ENCODE measurements at regions not wholly inside any gene's neighbourhood (a gene's known extent, or its start where the extent isn't known, plus 50 kb on each side); places are given as distances from the start of the nearest gene placed in this dataset.

DNA sequence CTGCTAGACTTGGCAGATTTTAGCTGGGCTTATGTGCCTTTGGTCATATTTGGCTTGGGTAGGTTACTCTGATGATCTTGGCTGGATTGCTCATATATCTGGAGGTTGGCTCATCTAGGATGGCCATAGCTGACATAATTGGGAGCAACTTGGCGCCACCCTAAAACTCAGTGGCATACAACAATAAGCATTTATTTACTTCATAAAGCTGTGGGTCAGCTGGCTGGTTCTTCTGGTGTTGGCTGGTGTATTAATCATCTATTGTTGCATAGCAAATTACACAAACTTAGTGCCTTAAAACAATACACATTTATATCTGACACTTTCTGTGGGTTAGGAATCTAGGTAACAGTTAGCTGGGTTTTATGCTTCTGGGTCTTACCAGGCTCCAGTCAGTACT is 297.3 kb upstream of the JAG1 start:
- Histone ChIP-seq H2BK120ac (replicated peaks; ENCODE audit: low read depth, low read length) (no peak overlapping the region), H3K9me3 (ENCODE audit: insufficient read depth in 2 of 2, low read depth in 1 of 2, low read length in 1 of 2) (no peaks in the 10 kb centered on the region), H3K14ac (ENCODE audit: insufficient read length) (no peak overlapping the region), H2AFZ (ENCODE audit: low read length) (no peak overlapping the region), H3K4me1 (replicated peaks in 1 of 4; ENCODE audit: control insufficient read depth in 3 of 4, insufficient read depth in 4 of 4, low read length in 3 of 4) (no peaks in the 10 kb centered on the region), H2AK5ac (ENCODE audit: low read depth, low read length) (no peak overlapping the region), H4K5ac (ENCODE audit: insufficient read length, low read depth, low read length) (no peak overlapping the region), H3K9ac (replicated peaks in 1 of 4; ENCODE audit: extremely low read depth in 1 of 4, low read depth in 3 of 4, low read length in 3 of 4) (no peak overlapping the region), H3K4me3 (ENCODE audit: extremely low read depth in 1 of 4, insufficient read depth in 2 of 4, low read depth in 3 of 4, low read length in 4 of 4) (no peak overlapping the region), H3K79me2 (ENCODE audit: control insufficient read depth in 1 of 2, insufficient read depth in 2 of 2, low read length in 2 of 2) (no peaks in the 10 kb centered on the region), H2BK12ac (ENCODE audit: low read depth, low read length) (no peak overlapping the region), H3K79me1 (ENCODE audit: low read depth, low read length) (no peaks in the 10 kb centered on the region), H3K36me3 (ENCODE audit: control insufficient read depth in 2 of 4, insufficient read depth in 4 of 4, low read length in 3 of 4) (no peaks in the 10 kb centered on the region), H4K20me1 (replicated peaks in 1 of 2; ENCODE audit: control insufficient read depth in 1 of 2, insufficient read depth in 2 of 2, low read length in 2 of 2) (no peaks in the 10 kb centered on the region), H2BK15ac (ENCODE audit: low read length) (no peak overlapping the region), H2BK20ac (ENCODE audit: low read length) (no peak overlapping the region), H3K23ac (ENCODE audit: insufficient read length) (no peak overlapping the region), H3K4ac (replicated peaks; ENCODE audit: insufficient read length, low read depth, low read length) (no peak overlapping the region), H4K91ac (replicated peaks; ENCODE audit: insufficient read length, low read length) (no peak overlapping the region), H3K27me3 (replicated peaks in 1 of 4; ENCODE audit: control insufficient read depth in 3 of 4, extremely low read depth in 1 of 4, insufficient read depth in 3 of 4, low read length in 3 of 4) (no peaks in the 10 kb centered on the region), H4K8ac (ENCODE audit: extremely low read depth, insufficient read depth, low read length) (no peak overlapping the region), H3K23me2 (ENCODE audit: low read depth, low read length) (no peaks in the 10 kb centered on the region), H2BK5ac (ENCODE audit: low read depth, low read length) (no peak overlapping the region), H3K56ac (replicated peaks; ENCODE audit: insufficient read length, low read depth, low read length) (no peak overlapping the region), H3K27ac (ENCODE audit: low read depth, low read length) (no peak overlapping the region), H3K18ac (ENCODE audit: extremely low read depth, low read length) (no peak overlapping the region), H3K4me2 (ENCODE audit: insufficient read depth in 1 of 2, low read depth in 2 of 2, low read length in 2 of 2) (no peak overlapping the region)
- ChIA-PET POLR2A (ENCODE audit: partially characterized antibody) (no interaction called here), CTCF (ENCODE audit: partially characterized antibody) (interaction anchor here (0.9 to 1.3 kb wide), 3 partner anchors 61 to 192 kb away, joined by 3 read pairs; no protein-coding TSS in a partner anchor)
- TF ChIP-seq ZNF274 (IDR thresholded peaks at IDR 0.05; ENCODE audit: borderline replicate concordance, extremely low read depth, low read length) (no peak), EP300 (IDR thresholded peaks at IDR 0.05; ENCODE audit: borderline replicate concordance in 1 of 2, low read depth in 2 of 2, low read length in 2 of 2) (no peak), TCF12 (IDR thresholded peaks at IDR 0.05; ENCODE audit: low read depth, low read length) (no peak)
- DNase-seq (ENCODE audit: low read depth in 1 of 2, low spot score in 2 of 2) (no peak), FAIRE-seq (no peak)
- WGBS, 2 experiments (ENCODE audit: extremely low coverage in 1 of 2, insufficient coverage in 1 of 2, insufficient read length in 1 of 2, insufficient replicate concordance in 2 of 2, low coverage in 1 of 2, low lambda C conversion rate in 2 of 2, missing lambda C conversion rate in 1 of 2) = 82% methylated on average over 1 of the region's 1 CpG; no CpG with 5 or more reads in 1 of the 2 experiments

Data from H1 (cell line).